ENCODE measurements at regions not wholly inside any gene's neighbourhood (a gene's known extent, or its start where the extent isn't known, plus 50 kb on each side); places are given as distances from the start of the nearest gene placed in this dataset.
A peak's percentile ranks its signal among the peaks of the same experiment; 100 is the strongest.

- no peak for DNase-seq (ENCODE audit: low read depth)
Observed at GRCh38 chr1:193514397-193514796, 328.0 kb upstream of the B3GALT2 start.

GRCh38 chr1:193513032-193513431 is 326.6 kb upstream of the B3GALT2 start:
- no peak for DNase-seq (ENCODE audit: low read depth)

GRCh38 chr1:193504920-193505319 is 318.5 kb upstream of the B3GALT2 start:
- DNase-seq (ENCODE audit: low read depth), result no peak

GRCh38 chr1:193498088-193498655 is 311.8 kb upstream of the B3GALT2 start:
- no peak for DNase-seq (ENCODE audit: low read depth)

- DNase-seq (ENCODE audit: low read depth), result no peak
Observed at GRCh38 chr1:193494368-193494767, 308.0 kb upstream of the B3GALT2 start.

- no peak for DNase-seq (ENCODE audit: low read depth)
Observed at GRCh38 chr1:193489191-193489590, 302.8 kb upstream of the B3GALT2 start.

GRCh38 chr1:193487722-193488121 is 301.3 kb upstream of the B3GALT2 start:
- no peak for DNase-seq (ENCODE audit: low read depth)

- DNase-seq (ENCODE audit: low read depth), result no peak
Observed at GRCh38 chr1:193486671-193487229, 300.3 kb upstream of the B3GALT2 start.

- DNase-seq (ENCODE audit: low read depth), result no peak
Observed at GRCh38 chr1:193480755-193481154, 294.3 kb upstream of the B3GALT2 start.

- DNase-seq (ENCODE audit: low read depth), result peak; percentile 67
Observed at GRCh38 chr1:193479187-193479586, 292.8 kb upstream of the B3GALT2 start.

- no peak for DNase-seq (ENCODE audit: low read depth)
Observed at GRCh38 chr1:193476748-193477147, 290.3 kb upstream of the B3GALT2 start.

- no peak for DNase-seq (ENCODE audit: low read depth)
Observed at GRCh38 chr1:193473932-193474331, 287.5 kb upstream of the B3GALT2 start.

GRCh38 chr1:193472838-193473398 is 286.5 kb upstream of the B3GALT2 start:
- DNase-seq (ENCODE audit: low read depth), result no peak

GRCh38 chr1:193472430-193472829 is 286.0 kb upstream of the B3GALT2 start:
- DNase-seq (ENCODE audit: low read depth), result no peak

GRCh38 chr1:193471981-193472380 is 285.6 kb upstream of the B3GALT2 start:
- DNase-seq (ENCODE audit: low read depth), result no peak

- DNase-seq (ENCODE audit: low read depth), result no peak
Observed at GRCh38 chr1:193463326-193463932, 277.0 kb upstream of the B3GALT2 start.

GRCh38 chr1:193462629-193463320 is 276.4 kb upstream of the B3GALT2 start:
- no peak for DNase-seq (ENCODE audit: low read depth)

- no peak for DNase-seq (ENCODE audit: low read depth)
Observed at GRCh38 chr1:193458628-193459027, 272.2 kb upstream of the B3GALT2 start.

- DNase-seq (ENCODE audit: low read depth), result peak; percentile 18
Observed at GRCh38 chr1:193457676-193458075, 271.3 kb upstream of the B3GALT2 start.

GRCh38 chr1:193456811-193457280 is 270.4 kb upstream of the B3GALT2 start:
- DNase-seq (ENCODE audit: low read depth), result no peak

GRCh38 chr1:193451606-193452005 is 265.2 kb upstream of the B3GALT2 start:
- DNase-seq (ENCODE audit: low read depth), result no peak

- no peak for DNase-seq (ENCODE audit: low read depth)
Observed at GRCh38 chr1:193451001-193451400, 264.6 kb upstream of the B3GALT2 start.

All from T follicular helper cell (primary cell).